H1 (cell line): ENCODE measurements at regions not wholly inside any gene's neighbourhood (a gene's known extent, or its start where the extent isn't known, plus 50 kb on each side); places are given as distances from the start of the nearest gene placed in this dataset.

Source experiments
- ASH2L ChIP-seq: fragments of 200-600, 300-600 bp; sonication (generic); IDR thresholded peaks from one replicate; pipeline ENCODE4 v1.7.1; 2017; ENCODE audit warnings: low read length
- RBBP5 ChIP-seq: IDR thresholded peaks from 2 replicates; pipeline ENCODE4 v1.7.1; 2012; ENCODE audit warnings: low read depth, mild to moderate bottlenecking, inconsistent platforms, low read length, moderate library complexity, borderline replicate concordance
- RFX5 ChIP-seq: IDR thresholded peaks from 2 replicates; pipeline ENCODE4 v1.6.1; 2011; ENCODE audit warnings: low read depth, low read length, improper control_type of control experiment, borderline replicate concordance
- SP4 ChIP-seq: IDR thresholded peaks from 2 replicates; pipeline ENCODE4 v1.6.1; 2012; ENCODE audit warnings: low read length, inconsistent platforms
- TBP ChIP-seq: IDR thresholded peaks from 2 replicates; pipeline ENCODE4 v1.6.1; 2011; ENCODE audit warnings: low read depth, low read length, improper control_type of control experiment

DNA sequence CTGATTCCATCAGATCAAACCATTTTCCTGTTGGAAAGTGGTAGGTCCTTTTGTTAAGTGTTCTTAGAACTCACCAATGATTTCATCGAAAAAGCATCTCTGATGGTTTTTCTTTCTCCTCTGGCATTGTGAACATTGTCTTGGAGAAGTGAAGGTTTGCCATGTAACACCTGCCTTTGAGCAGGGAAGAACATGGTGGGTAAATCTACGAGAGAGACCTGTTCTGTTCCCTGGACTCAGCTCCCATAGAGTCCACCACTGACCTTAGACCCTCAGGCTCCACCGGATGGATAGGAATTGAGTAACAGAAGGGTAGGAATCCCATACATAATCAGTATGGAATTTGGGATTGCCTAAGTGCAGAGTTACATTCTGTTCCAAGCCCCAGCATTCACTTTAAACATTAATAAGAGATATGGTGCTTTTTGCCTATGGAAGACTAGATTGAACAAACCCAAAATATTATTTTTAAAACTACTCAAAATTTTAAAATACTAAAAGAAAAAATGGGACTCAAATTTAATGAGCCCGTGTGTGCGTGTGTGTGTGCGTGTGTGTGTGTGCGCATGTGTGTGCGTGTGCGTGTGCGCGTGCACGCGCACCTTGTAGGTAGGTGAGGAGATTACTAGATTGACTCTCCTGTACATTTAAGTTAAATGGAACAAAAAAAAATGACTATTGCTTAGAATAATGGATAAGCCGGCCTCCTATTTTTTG lies 92.0 kb downstream of the C9orf152 start (continued):
- TF ChIP-seq TBP (no peak), SP4 (no peak), ASH2L (no peak), RFX5 (no peak), RBBP5 (no peak)
